HG03135 (cell line): ENCODE measurements at regions not wholly inside any gene's neighbourhood (a gene's known extent, or its start where the extent isn't known, plus 50 kb on each side); places are given as distances from the start of the nearest gene placed in this dataset.
"Not testable (repeated sequence)": the region's sequence is repeated elsewhere in the genome, so short reads cannot be mapped to it uniquely, and the experiment has no call there.

Experiments
- ATAC-seq: cut with Tn5 transposase; IDR thresholded peaks from one replicate; pipeline ENCODE4 v1.9.1; 2021; ENCODE audit warnings: mild to moderate bottlenecking, moderate library complexity; ENCODE audit not compliant: unreplicated experiment

DNA sequence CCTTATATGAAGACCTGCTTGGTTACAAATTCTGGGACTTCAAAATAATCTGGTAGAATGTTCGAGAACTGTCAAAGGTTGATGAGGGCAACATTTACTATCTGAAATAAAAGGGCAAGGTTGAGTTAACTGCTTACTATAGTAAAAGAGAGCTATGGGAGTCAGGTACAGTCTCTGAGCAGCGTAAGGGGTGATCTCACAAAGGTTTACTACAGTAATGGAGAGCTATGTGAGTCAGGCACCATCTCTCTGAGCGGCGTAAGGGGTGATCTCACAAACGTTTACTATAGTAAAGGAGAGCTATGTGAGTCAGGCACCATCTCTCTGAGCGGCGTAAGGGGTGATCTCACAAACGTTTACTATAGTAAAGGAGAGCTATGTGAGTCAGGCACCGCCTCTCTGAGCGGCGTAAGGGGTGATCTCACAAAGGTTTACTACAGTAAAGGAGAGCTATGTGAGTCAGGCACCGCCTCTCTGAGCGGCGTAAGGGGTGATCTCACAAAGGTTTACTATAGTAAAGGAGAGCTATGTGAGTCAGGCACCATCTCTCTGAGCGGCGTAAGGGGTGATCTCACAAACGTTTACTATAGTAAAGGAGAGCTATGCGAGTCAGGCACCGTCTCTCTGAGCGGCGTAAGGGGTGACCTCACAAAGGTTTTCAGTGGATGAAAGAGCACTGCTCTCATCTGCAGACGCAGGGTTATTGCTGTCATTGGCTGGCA lies 439.6 kb upstream of the B3GAT1 start:
- not testable (repeated sequence) for ATAC-seq

DNA sequence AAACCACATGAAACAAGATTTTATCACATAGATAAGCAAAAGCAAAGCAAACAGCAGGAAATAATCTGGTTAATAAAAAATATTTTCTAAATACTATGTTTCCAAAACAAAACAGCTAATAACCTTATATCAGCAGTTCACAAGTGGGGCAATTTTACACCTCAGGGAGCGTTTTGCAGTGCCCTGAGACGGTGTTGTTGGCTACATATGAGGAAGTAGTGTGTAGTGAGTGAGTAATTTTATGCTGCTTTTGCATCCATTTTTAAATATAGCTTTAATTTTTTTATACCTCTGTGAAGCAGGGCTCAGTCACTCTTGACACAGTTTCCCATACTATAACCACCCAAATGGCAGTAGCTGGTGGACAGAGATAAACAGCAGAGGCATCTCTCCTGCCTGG lies 438.5 kb upstream of the B3GAT1 start:
- ATAC-seq = no peak

DNA sequence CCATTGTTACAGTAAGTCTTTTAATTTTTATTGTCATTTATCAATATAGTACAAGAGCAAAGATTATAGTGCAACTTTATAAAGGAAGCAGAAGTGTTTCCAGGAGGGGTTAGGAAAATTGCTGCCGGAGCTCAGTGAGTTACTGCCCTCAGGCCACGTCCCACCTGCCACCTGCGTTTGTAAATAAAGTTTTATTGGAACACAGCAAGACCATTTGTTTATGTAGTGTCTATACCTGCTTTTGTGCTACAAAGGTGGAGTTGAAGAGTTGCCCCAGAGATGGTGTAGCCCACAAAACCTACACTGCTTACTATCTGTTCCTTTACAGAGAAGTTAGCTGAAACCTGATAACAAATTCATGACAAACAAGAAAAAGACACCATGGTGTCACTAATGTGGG lies 437.8 kb upstream of the B3GAT1 start:
- no peak for ATAC-seq

GRCh38 chr11:134847083-134847715 lies 435.2 kb upstream of the B3GAT1 start:
- no peak for ATAC-seq

GRCh38 chr11:134846328-134847082 lies 434.5 kb upstream of the B3GAT1 start:
- no peak for ATAC-seq

DNA sequence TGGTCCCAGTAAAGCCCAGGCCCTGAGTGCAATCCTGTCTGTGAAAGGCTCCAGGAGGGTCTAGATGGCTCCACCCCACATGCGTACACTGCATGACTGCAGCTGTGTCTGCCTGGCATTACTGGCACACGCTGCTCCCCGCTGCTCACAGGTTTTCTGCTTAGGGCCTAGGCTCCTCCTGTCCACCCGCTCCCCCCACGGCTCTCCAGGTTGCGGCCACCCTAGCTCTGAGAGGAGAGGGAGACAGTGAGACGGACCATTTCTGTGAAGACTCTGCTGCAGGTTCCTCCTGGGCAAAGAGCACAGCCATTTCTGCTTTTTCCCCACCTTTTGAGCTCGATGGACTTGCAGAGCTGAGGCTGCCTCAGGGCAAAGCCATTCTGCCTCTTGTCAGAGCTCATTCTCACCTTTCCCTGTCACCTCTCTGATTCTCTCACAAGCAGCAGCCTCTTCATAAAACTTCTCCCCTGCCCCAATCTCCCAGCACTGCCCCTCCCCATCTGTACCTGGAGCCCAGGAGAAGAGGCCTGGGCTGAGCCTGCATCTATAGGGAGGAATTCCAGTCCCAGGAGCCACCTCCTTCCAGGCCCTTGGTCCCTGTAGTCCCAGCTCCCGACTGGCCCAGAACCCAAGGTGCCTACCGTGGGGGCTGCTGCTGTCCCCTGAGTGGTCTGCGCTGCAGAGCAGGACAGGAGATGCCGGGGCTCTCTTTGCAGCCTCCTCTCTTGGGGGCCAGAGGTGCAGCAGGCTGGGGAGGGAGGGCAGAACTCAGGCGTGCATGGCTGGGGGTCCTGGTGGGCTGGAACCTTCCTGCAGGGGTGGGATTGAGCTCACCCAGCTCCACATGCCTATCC lies 433.7 kb upstream of the B3GAT1 start:
- no peak for ATAC-seq

DNA sequence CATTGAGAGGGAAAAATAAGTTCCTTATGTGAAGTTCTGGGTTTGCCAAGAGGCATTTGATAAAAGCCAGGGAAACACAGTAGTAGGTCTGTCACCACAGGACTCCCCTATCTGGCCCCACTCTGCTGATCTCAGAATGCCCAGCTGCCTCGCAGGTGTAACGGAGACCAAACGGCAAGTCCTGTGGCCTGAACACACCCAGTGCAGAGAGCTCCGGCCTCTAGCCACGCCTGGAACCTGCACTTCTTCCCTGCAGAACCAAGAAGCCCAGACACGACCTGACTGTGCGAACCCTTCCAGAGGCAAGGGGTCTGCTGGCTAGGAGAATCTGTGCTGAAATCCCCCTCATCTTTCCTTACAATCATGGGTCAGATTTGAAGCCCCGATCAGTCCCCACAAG lies 432.8 kb upstream of the B3GAT1 start:
- ATAC-seq = no peak

DNA sequence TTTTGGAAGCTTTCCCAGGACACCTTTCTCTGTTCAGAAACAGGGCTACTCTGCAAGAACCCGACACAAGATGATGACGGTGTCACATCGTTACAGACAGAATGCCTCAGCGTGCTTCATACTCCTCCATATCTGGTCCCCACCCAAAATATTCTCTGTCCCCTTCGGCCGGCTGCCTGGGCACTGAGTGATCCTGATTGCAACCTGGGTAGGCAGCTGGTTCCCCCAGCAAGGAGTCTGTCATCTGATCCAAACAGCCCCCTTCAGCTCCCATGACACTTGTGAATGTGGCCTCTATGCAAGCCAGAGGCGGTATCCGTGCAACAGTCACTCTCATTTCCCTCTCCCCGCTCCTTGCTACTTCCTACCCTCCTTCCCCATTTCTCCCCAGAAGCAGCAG lies 431.7 kb upstream of the B3GAT1 start:
- no peak for ATAC-seq

DNA sequence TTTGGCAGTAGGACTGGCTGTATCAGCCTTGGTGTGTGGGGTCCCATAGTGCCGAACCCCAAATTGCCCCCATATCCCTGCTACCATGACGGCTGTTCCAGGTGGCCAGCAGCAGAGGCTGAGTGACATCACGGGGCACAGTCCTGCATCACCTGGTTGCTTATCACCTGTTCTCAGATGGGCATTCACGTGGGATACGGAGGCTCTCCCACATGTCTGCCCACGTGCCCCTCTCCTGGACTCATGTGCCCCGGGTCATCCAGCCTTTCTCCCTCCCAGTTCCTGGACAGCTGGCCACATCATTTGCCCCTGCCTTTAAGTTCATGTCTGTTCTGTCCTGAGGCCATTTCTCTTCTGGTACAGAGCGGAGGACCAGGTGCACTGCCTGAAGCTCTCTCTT lies 431.0 kb upstream of the B3GAT1 start:
- ATAC-seq = no peak

DNA sequence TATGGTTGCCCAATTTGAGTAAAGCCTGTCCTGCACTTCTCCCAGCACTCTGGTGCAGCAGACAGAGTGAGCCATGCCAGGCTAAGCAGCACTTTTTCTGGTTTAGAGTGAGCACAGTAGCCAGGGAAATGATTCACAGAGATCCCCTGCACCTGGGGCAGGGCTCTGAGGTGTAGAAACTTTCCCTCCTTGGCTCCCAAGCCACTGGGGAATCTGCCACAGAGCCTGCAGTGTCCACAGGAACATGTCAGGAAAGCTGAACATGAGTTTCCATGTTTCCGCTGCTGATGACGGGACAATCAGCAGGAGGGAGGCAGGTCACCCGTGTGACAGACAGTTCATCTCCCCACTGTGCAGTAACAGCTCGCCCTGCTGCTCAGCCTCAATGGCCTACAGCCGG lies 429.9 kb upstream of the B3GAT1 start:
- no peak for ATAC-seq

GRCh38 chr11:134841411-134841810 lies 429.4 kb upstream of the B3GAT1 start:
- no peak for ATAC-seq

DNA sequence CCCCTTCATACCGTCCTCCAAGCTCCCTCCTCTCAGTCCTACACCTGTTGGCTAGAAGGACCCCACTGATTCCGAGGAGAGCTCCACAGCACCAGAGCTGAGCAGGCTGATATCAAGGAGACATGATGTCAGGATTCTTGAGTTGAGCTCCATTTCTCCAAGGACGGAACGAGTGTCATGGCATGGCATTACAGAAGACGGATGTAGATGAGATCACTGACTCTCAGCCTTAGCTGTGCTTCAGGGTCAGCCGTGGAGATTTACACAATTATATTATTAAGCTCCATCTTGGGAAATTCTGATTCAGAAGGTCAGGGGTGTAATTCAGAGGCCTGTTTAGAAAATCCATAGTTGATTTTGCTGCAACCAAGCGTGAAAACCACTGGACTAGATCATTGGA lies 428.9 kb upstream of the B3GAT1 start:
- ATAC-seq = no peak

DNA sequence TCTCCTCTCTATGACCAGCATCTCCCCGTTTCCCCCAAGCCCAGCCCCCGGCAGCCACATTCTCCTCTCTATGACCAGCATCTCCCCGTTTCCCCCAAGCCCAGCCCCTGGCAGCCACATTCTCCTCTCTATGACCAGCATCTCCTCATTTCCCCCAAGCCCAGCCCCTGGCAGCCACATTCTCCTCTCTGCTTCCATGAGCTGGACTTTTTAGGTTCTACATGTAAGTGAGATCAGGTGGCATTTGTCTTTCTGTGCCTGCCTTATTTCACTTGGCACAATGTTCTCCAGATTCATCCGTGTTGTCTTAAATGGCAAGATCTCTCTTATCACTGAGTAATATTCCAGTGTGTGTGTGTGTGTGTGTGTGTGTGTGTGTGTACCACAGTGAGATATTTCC lies 428.1 kb upstream of the B3GAT1 start:
- not testable (repeated sequence) for ATAC-seq

- no peak for ATAC-seq
Observed at GRCh38 chr11:134838708-134839107, 426.7 kb upstream of the B3GAT1 start.

DNA sequence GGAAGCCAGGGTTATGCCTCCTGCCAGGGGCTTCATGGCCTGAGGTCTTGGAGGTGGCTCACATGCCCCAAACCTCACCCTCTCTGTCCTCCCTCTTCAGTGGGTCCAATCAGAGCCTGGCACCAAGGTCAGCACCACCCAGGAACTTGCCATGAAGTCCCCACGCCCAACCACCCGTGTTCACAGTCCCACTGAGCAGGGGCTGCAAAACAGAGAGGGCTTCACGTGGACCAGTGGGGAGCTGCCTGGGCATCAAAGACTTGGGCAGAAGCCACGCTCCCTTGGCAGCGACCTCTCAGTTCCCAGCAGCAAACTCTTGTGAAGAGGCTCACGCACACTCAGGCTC lies 425.8 kb upstream of the B3GAT1 start:
- ATAC-seq = no peak

DNA sequence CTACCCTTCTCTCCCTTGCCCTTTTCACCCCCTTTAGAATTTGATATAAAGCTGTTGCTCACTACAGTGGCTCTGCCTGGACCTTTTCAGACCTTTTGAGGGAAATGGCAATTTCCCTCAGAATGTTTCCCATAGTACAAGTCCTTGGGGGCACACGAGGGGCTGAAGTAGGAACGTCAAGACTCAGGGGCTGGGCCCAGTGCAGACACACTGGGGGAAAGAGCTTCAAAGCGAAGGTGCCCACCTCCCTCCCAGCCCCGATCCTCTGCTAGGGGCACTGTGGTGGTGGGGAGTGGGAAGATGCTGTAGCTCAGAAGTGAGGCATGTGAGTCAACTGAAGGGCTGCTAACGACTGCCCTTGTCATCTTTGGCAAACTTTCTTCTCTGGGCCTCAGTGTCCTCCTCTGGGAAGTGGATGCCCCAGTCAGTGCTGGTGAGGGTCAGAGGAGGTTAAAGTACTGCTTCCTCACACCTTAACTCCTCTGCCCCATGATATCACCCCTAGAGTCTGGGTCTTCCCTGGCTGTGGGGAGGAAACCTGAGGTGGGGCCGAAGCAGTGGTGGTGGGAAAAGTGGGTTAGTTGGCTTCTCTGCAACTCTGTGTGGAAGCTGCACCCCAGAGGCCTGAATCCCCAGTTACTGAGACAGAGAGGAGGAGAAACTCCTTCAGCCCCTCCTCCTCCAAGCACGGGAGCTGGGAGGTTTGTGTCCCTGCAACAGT lies 425.3 kb upstream of the B3GAT1 start:
- no peak for ATAC-seq

- ATAC-seq = no peak
Observed at GRCh38 chr11:134836561-134836960, 424.5 kb upstream of the B3GAT1 start.

DNA sequence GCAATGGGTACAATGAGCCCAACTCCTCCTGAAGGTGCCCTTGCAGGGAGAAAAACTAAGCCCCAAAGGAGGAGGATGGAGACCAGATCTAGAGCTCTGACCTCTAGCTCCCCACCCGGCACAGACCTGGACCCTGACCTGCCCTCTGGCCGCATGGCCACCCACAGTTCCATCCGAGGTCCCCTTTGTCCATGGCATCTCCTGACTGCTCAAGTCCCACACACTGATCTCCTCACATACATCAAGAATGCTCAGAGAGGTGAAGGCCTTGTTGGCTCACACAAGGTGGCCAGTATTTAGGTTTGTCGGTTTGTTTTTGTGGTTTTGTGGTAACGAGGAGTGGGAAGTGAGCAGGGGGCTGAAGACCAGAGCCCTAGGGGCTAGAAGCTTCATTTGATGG lies 423.5 kb upstream of the B3GAT1 start:
- no peak for ATAC-seq

GRCh38 chr11:134830312-134830711 lies 418.3 kb upstream of the B3GAT1 start:
- no peak for ATAC-seq

DNA sequence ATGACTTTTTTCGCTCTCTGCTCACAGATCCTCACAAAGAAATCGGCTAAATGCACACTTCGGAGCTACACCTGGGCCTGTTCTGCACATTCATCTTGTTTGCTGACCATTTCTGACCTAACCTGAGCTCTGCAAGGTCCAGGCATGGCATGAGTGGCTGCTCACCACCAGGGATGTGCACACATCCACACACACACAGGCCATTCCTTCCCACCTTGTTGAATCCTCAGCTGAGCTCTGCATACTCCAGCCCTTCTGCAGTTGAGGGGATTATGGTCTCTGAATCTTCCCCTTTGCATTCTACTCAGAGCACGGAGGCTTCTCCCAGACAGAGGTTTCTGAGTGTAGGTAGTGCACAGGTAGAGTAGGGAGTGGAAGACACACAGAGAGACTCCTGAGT lies 411.9 kb upstream of the B3GAT1 start:
- ATAC-seq = no peak

DNA sequence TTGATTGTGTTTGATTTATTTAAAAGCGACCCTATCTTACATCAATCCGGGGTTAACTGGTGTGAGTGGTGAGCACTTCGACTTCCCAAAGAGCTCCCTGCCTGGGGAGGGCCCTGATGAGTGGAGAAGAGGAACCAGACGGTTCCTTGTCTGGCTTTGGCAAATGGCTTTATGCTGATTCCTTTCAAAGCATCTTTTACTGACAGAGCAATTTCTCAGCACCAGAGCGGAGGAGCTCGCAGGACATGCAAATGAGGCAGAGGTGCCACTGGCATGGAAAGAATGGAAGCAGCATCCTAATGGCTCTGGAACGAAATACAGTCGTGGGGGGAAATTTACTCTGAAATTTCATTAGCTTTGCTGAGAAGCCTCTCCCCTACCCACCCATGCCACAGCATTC lies 410.9 kb upstream of the B3GAT1 start:
- no peak for ATAC-seq
